HCT116 (cell line): ENCODE measurements at regions not wholly inside any gene's neighbourhood (a gene's known extent, or its start where the extent isn't known, plus 50 kb on each side); places are given as distances from the start of the nearest gene placed in this dataset.

Experiments
- ATAC-seq: fragments of 200-7000 bp; cut with Tn5 transposase; 2 replicates; pipeline ENCODE4 v1.9.1; 2020; ENCODE audit warnings: mild to moderate bottlenecking, moderate library complexity
- BruUV-seq: library from RNA; stranded (reverse); fragments of 400-500 nt; replicated peaks from 2 replicates; lab custom pipeline; 2021; lab: Mats Ljungman, UMichigan
- CTCF ChIA-PET: fragments of 300-600 bp; sonication (Branson Sonifier 250); formaldehyde crosslinking; loops from one replicate; lab custom pipeline; 2021; ENCODE audit warnings: antibody characterized with exemption; lab: Charles Lee
- POLR2A ChIA-PET: fragments of 300-600, 350-600 bp; sonication (Branson Sonifier 250); formaldehyde crosslinking; loops from one replicate; lab custom pipeline; 2021; ENCODE audit warnings: antibody characterized with exemption; lab: Charles Lee
- RAD21 ChIA-PET, 2 experiments: fragments of 300-600 bp; sonication (Branson Sonifier 250); formaldehyde crosslinking; loops; one replicate each; lab custom pipeline; 2023; ENCODE audit warnings: low total read pairs in 2 of 2; ENCODE audit not compliant: uncharacterized antibody in 2 of 2, unreplicated experiment in 2 of 2, low non-redundant PET in 1 of 2; lab: Charles Lee
- DNase-seq: peaks from one replicate; pipeline ENCODE4 v3.0.0-alpha.2; 2010; ENCODE audit warnings: low read depth, low spot score
- H2AFZ ChIP-seq: fragments of 200-600 bp; shearing (Covaris generic), sonication (generic); 2 replicates; pipeline ENCODE4 v1.6.1; 2017; ENCODE audit warnings: low read depth, mixed run types, mixed read lengths, antibody characterized with exemption, low read length; ENCODE audit not compliant: poor library complexity, severe bottlenecking
- H3K27ac ChIP-seq: 2 replicates; pipeline ENCODE4 v1.5.1; 2012; ENCODE audit warnings: low read depth, low read length
- H3K27me3 ChIP-seq: fragments of 200-600 bp; sonication (generic); 2 replicates; pipeline ENCODE4 v1.6.1; 2016; ENCODE audit warnings: mixed run types, low read length, mixed read lengths; ENCODE audit not compliant: insufficient read depth
- H3K36me3 ChIP-seq, 2 experiments: fragments of 200-500 bp in 1 of 2; fragments of 200-600 bp in 1 of 2; sonication (Bioruptor generic) in 1 of 2; sonication (generic) in 1 of 2; 2 replicates each; pipeline versions ENCODE4 v1.5.1 to v1.6.1; 2014 to 2016; ENCODE audit warnings: low read length in 2 of 2, inconsistent platforms in 1 of 2, mixed read lengths in 1 of 2, mixed run types in 1 of 2; ENCODE audit not compliant: insufficient read depth in 2 of 2, control insufficient read depth in 1 of 2
- H3K4me1 ChIP-seq, 2 experiments: fragments of 200-600 bp in 1 of 2; sonication (generic) in 1 of 2; 2 replicates each; pipeline versions ENCODE4 v1.5.1 to v1.6.1; 2012 to 2017; ENCODE audit warnings: low read length in 2 of 2, inconsistent platforms in 1 of 2, mild to moderate bottlenecking in 1 of 2, mixed read lengths in 1 of 2, mixed run types in 1 of 2, moderate library complexity in 1 of 2; ENCODE audit not compliant: insufficient read depth in 2 of 2, control insufficient read depth in 1 of 2
- H3K4me2 ChIP-seq: fragments of 200-600 bp; sonication (generic); 2 replicates; pipeline ENCODE4 v1.6.1; 2017; ENCODE audit warnings: mixed run types, low read length, mixed read lengths
- H3K4me3 ChIP-seq, 2 experiments: fragments of 200-600 bp in 1 of 2; sonication (generic) in 1 of 2; replicated peaks in 1 of 2; 2 replicates each; pipeline ENCODE4 v1.5.1; 2011 to 2016; ENCODE audit warnings: low read length in 2 of 2, control low read depth in 1 of 2, low read depth in 1 of 2, mild to moderate bottlenecking in 1 of 2, mixed read lengths in 1 of 2, mixed run types in 1 of 2
- H3K79me2 ChIP-seq: fragments of 200-600 bp; sonication (generic); 2 replicates; pipeline ENCODE4 v1.6.1; 2017; ENCODE audit warnings: mild to moderate bottlenecking, mixed run types, low read length, moderate library complexity, mixed read lengths; ENCODE audit not compliant: insufficient read depth
- H3K9ac ChIP-seq: fragments of 200-600 bp; sonication (generic); 2 replicates; pipeline ENCODE4 v1.6.1; 2016; ENCODE audit warnings: low read length, mixed read lengths
- H3K9me2 ChIP-seq: fragments of 200-600 bp; sonication (generic), shearing (Covaris generic); 2 replicates; pipeline ENCODE4 v1.6.1; 2017; ENCODE audit warnings: mixed run types, mild to moderate bottlenecking, moderate library complexity; ENCODE audit not compliant: insufficient read depth
- H3K9me3 ChIP-seq, 2 experiments: fragments of 200-500 bp in 1 of 2; fragments of 200-600 bp in 1 of 2; sonication (Bioruptor generic) in 1 of 2; sonication (generic) in 1 of 2; 2 replicates each; pipeline ENCODE4 v1.6.1; 2014 to 2017; ENCODE audit warnings: low read length in 2 of 2, mixed read lengths in 2 of 2, inconsistent platforms in 1 of 2, low read depth in 1 of 2, mild to moderate bottlenecking in 1 of 2, mixed run types in 1 of 2, moderate library complexity in 1 of 2; ENCODE audit not compliant: control insufficient read depth in 1 of 2, insufficient read depth in 1 of 2
- H4K20me1 ChIP-seq: fragments of 200-600 bp; sonication (generic), shearing (Covaris generic); 2 replicates; pipeline ENCODE4 v1.6.1; 2017; ENCODE audit warnings: mixed run types, mild to moderate bottlenecking, moderate library complexity; ENCODE audit not compliant: insufficient read depth
- ATF3 ChIP-seq: IDR thresholded peaks from 2 replicates; pipeline ENCODE4 v1.6.1; 2012
- CBX3 ChIP-seq: IDR thresholded peaks from 2 replicates; pipeline ENCODE4 v1.6.1; 2012; ENCODE audit warnings: low read depth
- CEBPB ChIP-seq: IDR thresholded peaks from 2 replicates; pipeline ENCODE4 v1.6.1; 2012; ENCODE audit warnings: low read depth
- CTCF ChIP-seq, 3 experiments: fragments of 200-600 bp in 1 of 3; sonication (generic) in 1 of 3; IDR thresholded peaks in 2 of 3; conservative IDR thresholded peaks in 1 of 3; 2 replicates each; pipeline ENCODE4 v1.5.1; 2012 to 2017; ENCODE audit warnings: low read depth in 2 of 3, low read length in 2 of 3, antibody characterized with exemption in 1 of 3, borderline replicate concordance in 1 of 3, control low read depth in 1 of 3, mild to moderate bottlenecking in 1 of 3, mixed read lengths in 1 of 3, mixed run types in 1 of 3, moderate library complexity in 1 of 3; ENCODE audit not compliant: insufficient read depth in 1 of 3
- EGR1 ChIP-seq: IDR thresholded peaks from 2 replicates; pipeline ENCODE4 v1.6.1; 2012; ENCODE audit warnings: low read depth
- ELF1 ChIP-seq: IDR thresholded peaks from 2 replicates; pipeline ENCODE4 v1.6.1; 2012; ENCODE audit warnings: low read depth, borderline replicate concordance
- EZH2 ChIP-seq: fragments of 200-600 bp; sonication (generic); IDR thresholded peaks from 2 replicates; pipeline ENCODE4 v1.6.1; 2017; ENCODE audit warnings: antibody characterized with exemption, mixed run types
- EZH2phosphoT487 ChIP-seq: fragments of 200-600 bp; IDR thresholded peaks from 2 replicates; pipeline ENCODE4 v1.6.1; 2018; ENCODE audit warnings: antibody characterized with exemption, borderline replicate concordance
- FOSL1 ChIP-seq: IDR thresholded peaks from 2 replicates; pipeline ENCODE4 v1.6.1; 2012; ENCODE audit warnings: low read depth
- JUND ChIP-seq: IDR thresholded peaks from 2 replicates; pipeline ENCODE4 v1.6.1; 2012
- MAX ChIP-seq: IDR thresholded peaks from 2 replicates; pipeline ENCODE4 v1.6.1; 2012
- POLR2A ChIP-seq: IDR thresholded peaks from 2 replicates; pipeline ENCODE4 v1.7.0; 2011; ENCODE audit warnings: borderline replicate concordance; ENCODE audit not compliant: insufficient read depth, insufficient read length; ENCODE audit errors: extremely low read depth
- POLR2AphosphoS5 ChIP-seq: IDR thresholded peaks from 2 replicates; pipeline ENCODE4 v1.6.1; 2011; ENCODE audit warnings: mild to moderate bottlenecking, low read depth, low read length, moderate library complexity
- REST ChIP-seq: IDR thresholded peaks from 2 replicates; pipeline ENCODE4 v1.6.1; 2012; ENCODE audit warnings: low read depth
- SIN3A ChIP-seq: IDR thresholded peaks from 2 replicates; pipeline ENCODE4 v1.6.1; 2012; ENCODE audit warnings: low read depth
- SP1 ChIP-seq: IDR thresholded peaks from 2 replicates; pipeline ENCODE4 v1.6.1; 2012; ENCODE audit warnings: low read depth
- TCF7L2 ChIP-seq: IDR thresholded peaks from 2 replicates; pipeline ENCODE4 v1.7.0; 2011; ENCODE audit warnings: borderline replicate concordance, inconsistent platforms; ENCODE audit not compliant: insufficient read depth, insufficient read length; ENCODE audit errors: extremely low read depth
- YY1 ChIP-seq: IDR thresholded peaks from 2 replicates; pipeline ENCODE4 v1.6.1; 2011; ENCODE audit warnings: low read length, low read depth, moderate library complexity, mild to moderate bottlenecking; ENCODE audit not compliant: insufficient replicate concordance; ENCODE audit errors: extremely low read depth
- ZFX ChIP-seq: fragments of 450-650 bp; IDR thresholded peaks from 2 replicates; pipeline ENCODE4 v1.6.1; 2017
- ZNF274 ChIP-seq: fragments of 200-500 bp; sonication (Bioruptor generic); IDR thresholded peaks from 2 replicates; pipeline ENCODE4 v1.6.1; 2014; ENCODE audit warnings: mild to moderate bottlenecking, low read depth, low read length, inconsistent platforms
- intact Hi-C: fragments of 100-400 bp; cut with micrococcal nuclease; formaldehyde crosslinking; loops from 2 replicates; pipeline ENCODE4 v1.10.0; 2022

GRCh38 chr13:53311561-53311960 is 282.9 kb downstream of the OLFM4 start (continued):
- TF ChIP-seq REST (no peak), EZH2phosphoT487 (no peak), POLR2A (no peak), EZH2 (no peak)
- TF ChIP-seq, all 23 proteins: peak for 0

- Histone ChIP-seq H3K27ac (no peak overlapping the region), H3K4me2 (no peak overlapping the region), H3K79me2 (no peaks in the 10 kb centered on the region), H3K36me3 (no peaks in the 10 kb centered on the region), H3K4me1 (no peaks in the 10 kb centered on the region), H2AFZ (no peak overlapping the region), H3K9ac (no peak overlapping the region), H3K4me3 (no peak overlapping the region), H4K20me1 (no peaks in the 10 kb centered on the region), H3K27me3 (no peaks in the 10 kb centered on the region), H3K9me2 (no peaks in the 10 kb centered on the region), H3K9me3 (peaks cover 4 to 48% of the 10 kb centered on the region in 2 experiments; a peak in 3 of 4 replicates)
- no TSS peak for BruUV-seq
- POLR2A ChIA-PET: no interaction called here
- RAD21 ChIA-PET: no interaction called here
- DNase-seq (no peak), ATAC-seq (no peak)
- intact Hi-C loops: no loop called here
- CTCF ChIA-PET: no interaction called here
- TF ChIP-seq CTCF (IDR thresholded peaks at IDR 0.05 in 2 of 3, conservative IDR thresholded peaks at IDR 0.05 in 1 of 3; ENCODE audit: borderline replicate concordance in 1 of 3, insufficient read depth in 1 of 3, low read depth in 2 of 3, low read length in 2 of 3) (no peak), EGR1 (no peak), SP1 (no peak), YY1 (no peak), TCF7L2 (no peak), FOSL1 (no peak), MAX (no peak), POLR2A (no peak), CBX3 (no peak), ELF1 (no peak), POLR2AphosphoS5 (no peak), CEBPB (no peak), ATF3 (no peak), ZNF274 (no peak), SIN3A (no peak), JUND (no peak), EZH2 (no peak), ZFX (no peak), EZH2phosphoT487 (no peak)
These were observed 292.7 kb downstream of the OLFM4 start for GRCh38 chr13:53321296-53321801.
